ENCODE measurements at regions not wholly inside any gene's neighbourhood (a gene's known extent, or its start where the extent isn't known, plus 50 kb on each side); places are given as distances from the start of the nearest gene placed in this dataset.

DNA sequence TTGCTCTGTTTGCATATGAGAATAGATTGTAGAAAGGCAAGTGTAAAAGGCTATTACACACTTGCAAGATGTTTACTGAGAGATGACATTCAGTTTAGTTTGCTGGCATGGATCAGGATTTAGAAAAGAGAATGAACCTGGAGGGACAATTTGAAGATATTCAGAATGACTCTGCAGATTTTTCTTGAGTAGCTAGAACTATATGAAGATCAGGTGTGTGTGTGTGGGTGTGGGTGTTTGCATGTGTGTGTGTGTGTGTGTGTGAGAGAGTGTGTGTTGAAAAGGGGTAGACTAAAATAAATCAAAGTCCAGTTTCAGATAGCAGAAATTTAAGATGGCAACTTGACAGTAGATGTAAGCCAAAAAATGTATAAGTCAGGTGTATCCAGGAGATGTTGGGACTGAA, 74.0 kb upstream of the ANXA1 start:
- H3K27me3 ChIP-seq: no peaks in the 10 kb centered on the region
- intact Hi-C loops (cut with DNase I): no loop called here
- no peak overlapping the region for H3K27ac ChIP-seq

DNA sequence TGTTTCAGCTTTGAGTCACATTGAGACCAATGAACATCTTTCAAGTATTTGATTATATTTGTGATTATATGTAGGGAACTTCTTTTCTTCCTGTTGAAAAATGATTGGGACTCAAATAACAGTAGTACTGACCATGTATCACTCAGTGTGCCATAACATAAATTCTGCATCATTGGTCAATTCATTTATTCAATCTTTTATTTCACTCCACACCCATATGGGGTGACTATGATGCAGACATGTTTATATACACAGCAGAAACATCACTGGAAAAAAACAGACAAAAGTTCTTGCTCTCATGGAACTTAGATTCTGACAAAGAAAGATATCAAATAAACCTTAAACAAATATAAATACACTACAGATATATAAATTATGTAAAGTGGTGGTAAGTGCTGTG, 74.7 kb upstream of the ANXA1 start:
- no peak overlapping the region for H3K4me3 ChIP-seq
- intact Hi-C loops (cut with DNase I): no loop called here
- no peaks in the 10 kb centered on the region for H3K9me3 ChIP-seq
- no peaks in the 10 kb centered on the region for H3K36me3 ChIP-seq
- TF ChIP-seq, protein P1, sequence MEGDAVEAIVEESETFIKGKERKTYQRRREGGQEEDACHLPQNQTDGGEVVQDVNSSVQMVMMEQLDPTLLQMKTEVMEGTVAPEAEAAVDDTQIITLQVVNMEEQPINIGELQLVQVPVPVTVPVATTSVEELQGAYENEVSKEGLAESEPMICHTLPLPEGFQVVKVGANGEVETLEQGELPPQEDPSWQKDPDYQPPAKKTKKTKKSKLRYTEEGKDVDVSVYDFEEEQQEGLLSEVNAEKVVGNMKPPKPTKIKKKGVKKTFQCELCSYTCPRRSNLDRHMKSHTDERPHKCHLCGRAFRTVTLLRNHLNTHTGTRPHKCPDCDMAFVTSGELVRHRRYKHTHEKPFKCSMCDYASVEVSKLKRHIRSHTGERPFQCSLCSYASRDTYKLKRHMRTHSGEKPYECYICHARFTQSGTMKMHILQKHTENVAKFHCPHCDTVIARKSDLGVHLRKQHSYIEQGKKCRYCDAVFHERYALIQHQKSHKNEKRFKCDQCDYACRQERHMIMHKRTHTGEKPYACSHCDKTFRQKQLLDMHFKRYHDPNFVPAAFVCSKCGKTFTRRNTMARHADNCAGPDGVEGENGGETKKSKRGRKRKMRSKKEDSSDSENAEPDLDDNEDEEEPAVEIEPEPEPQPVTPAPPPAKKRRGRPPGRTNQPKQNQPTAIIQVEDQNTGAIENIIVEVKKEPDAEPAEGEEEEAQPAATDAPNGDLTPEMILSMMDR (IDR thresholded peaks at IDR 0.05): no peak
- peaks cover 0 to 19% of the 10 kb centered on the region in 2 donors for H3K4me1 ChIP-seq
- H3K27ac ChIP-seq: no peak overlapping the region
- H3K27me3 ChIP-seq: no peaks in the 10 kb centered on the region
- DNase-seq (ENCODE audit: low spot score in 2 of 2): no peak

More for the DNA sequence above, 74.0 kb upstream of the ANXA1 start:
- no peak for DNase-seq (ENCODE audit: low spot score in 2 of 2)
- Histone ChIP-seq H3K4me1 (peaks cover 0 to 19% of the 10 kb centered on the region in 2 donors), H3K36me3 (no peaks in the 10 kb centered on the region), H3K9me3 (no peaks in the 10 kb centered on the region), H3K4me3 (no peak overlapping the region)
- TF ChIP-seq, protein P1 (IDR thresholded peaks at IDR 0.05): no peak

DNA sequence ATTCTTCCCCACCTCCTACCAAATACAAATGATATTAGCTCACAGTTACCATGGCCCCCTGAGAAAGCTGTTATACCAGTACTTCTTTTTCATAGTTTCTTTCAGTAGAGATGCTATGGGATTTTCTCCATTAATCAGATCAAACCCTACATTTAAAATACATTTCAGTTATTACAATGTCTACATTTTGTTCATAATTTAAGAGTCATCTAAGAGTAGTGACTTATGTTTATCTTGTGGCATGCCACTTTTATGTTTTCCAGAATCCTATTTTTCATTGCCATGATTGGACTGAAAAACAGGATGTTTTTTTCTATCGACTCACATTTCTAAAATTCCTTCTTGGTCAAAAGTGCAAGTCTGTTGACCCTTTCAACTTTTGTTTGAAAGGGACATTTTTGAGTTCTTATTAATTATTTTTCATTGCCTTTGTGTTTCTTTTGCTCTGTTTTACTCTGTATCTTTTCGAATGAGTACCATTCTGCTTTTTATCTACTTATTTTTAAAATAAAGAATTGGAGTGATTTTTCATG, 77.4 kb upstream of the ANXA1 start:
- intact Hi-C loops (cut with DNase I): no loop called here

DNA sequence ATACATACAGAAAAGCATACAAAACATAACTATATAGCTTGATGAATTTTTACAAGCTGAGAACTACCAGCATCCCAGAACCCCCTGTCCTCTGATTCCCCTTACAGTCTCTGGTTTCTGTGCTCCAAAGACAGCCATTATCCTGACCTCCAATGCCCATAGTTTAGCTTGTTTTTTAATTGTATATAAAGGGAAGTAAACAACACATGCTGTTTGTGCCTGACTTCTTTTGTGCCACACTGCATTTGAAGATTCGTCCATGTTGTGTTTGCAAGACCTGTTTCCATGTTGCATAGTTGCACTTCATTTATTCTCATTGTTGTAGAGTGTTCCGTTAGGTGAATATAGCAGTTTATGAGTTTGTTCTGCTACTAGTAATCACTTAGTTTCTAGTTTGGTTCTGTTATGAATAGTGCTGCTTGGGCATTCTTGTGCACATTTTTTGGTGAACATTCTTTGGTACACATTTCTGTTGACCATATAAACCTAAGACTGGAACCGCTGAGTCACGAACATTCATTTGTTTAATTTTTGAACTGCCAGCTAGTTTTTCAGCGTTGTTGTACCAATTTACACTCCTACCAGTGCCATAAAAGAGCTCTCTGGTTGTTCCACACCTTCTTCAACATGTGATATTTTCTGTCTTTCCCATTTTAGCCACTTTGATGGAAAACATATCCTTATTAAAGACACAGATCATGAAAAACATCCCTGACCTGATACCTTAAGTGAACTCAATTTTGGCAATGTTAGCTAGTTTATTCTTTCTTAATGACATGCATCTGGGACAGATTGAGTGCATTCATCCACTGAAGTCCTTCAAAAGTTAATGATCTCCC, 78.1 kb upstream of the ANXA1 start:
- H3K4me1 ChIP-seq: peaks cover 0 to 3% of the 10 kb centered on the region in 2 donors
- no peaks in the 10 kb centered on the region for H3K27me3 ChIP-seq
- DNase-seq (ENCODE audit: low spot score in 2 of 2): no peak
- H3K9me3 ChIP-seq: no peaks in the 10 kb centered on the region
- H3K27ac ChIP-seq: peak overlapping the region; percentile 33 to 78
- intact Hi-C loops (cut with DNase I): no loop called here
- H3K36me3 ChIP-seq: no peaks in the 10 kb centered on the region
- TF ChIP-seq, protein P1 (IDR thresholded peaks at IDR 0.05): no peak
- H3K4me3 ChIP-seq: no peak overlapping the region

More for the DNA sequence above, 77.4 kb upstream of the ANXA1 start:
- no peak for DNase-seq (ENCODE audit: low spot score in 2 of 2)
- peak overlapping the region; percentile 33 to 78 for H3K27ac ChIP-seq
- H3K27me3 ChIP-seq: no peaks in the 10 kb centered on the region
- TF ChIP-seq, protein P1 (IDR thresholded peaks at IDR 0.05): no peak
- no peak overlapping the region for H3K4me3 ChIP-seq
- no peaks in the 10 kb centered on the region for H3K36me3 ChIP-seq
- no peaks in the 10 kb centered on the region for H3K9me3 ChIP-seq
- peaks cover 0 to 3% of the 10 kb centered on the region in 2 donors for H3K4me1 ChIP-seq

DNA sequence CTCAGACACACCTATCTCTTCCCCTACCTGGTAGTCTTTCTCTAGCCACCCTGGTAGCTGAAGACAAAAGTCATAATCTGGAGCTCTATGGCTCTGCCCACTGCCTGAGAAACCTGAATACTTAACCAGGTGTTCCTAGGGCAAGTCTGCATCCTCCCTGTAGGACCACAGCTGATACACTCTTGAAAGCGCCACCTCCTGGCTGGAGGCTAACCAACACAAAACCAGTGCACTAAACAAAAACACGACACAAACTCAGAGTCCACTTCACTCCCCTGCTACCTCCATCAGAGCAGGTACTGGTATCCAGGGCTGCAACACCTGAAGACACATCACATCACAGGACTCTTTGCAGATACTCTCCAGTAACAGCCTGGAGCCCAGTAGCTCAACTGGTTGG, 84.6 kb upstream of the ANXA1 start:
- Histone ChIP-seq H3K4me3 (no peak overlapping the region), H3K27ac (no peak overlapping the region), H3K36me3 (no peaks in the 10 kb centered on the region), H3K4me1 (no peaks in the 10 kb centered on the region), H3K9me3 (no peaks in the 10 kb centered on the region), H3K27me3 (no peaks in the 10 kb centered on the region)
- intact Hi-C loops (cut with DNase I): no loop called here
- no peak for DNase-seq (ENCODE audit: low spot score in 2 of 2)
- TF ChIP-seq, protein P1 (IDR thresholded peaks at IDR 0.05): no peak

All from ascending aorta (tissue), 2 donors.